CD1c-positive myeloid dendritic cell (primary cell): ENCODE measurements at regions not wholly inside any gene's neighbourhood (a gene's known extent, or its start where the extent isn't known, plus 50 kb on each side); places are given as distances from the start of the nearest gene placed in this dataset.
"Not testable (repeated sequence)": the region's sequence is repeated elsewhere in the genome, so short reads cannot be mapped to it uniquely, and the experiment has no call there.

Experiments used
- DNase-seq: peaks from one replicate; pipeline ENCODE4 v3.0.0-alpha.2; 2016; ENCODE audit errors: extremely low spot score

DNA sequence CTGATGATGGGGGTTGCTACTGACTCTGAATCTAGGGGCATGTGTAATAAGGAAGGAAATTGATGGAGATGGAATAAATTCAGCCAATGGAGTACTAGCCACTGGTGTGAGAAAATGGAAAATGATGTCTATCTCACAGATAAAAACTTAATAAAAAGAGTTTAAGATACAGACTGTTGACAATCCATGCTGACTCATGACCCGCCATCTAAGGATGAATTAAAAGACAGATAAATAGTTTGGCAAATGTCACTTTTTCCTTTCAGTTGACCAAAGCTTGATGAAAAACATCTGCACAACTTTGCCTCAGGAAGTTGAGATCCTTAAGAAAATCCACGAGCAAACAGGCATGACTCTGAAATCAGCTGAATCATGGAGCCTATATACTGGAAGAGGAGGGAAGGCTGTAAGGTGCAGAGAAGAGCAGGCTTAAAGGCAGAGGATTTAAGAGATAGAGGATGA, 82.6 kb upstream of the BMP5 start:
- DNase-seq = no peak

DNA sequence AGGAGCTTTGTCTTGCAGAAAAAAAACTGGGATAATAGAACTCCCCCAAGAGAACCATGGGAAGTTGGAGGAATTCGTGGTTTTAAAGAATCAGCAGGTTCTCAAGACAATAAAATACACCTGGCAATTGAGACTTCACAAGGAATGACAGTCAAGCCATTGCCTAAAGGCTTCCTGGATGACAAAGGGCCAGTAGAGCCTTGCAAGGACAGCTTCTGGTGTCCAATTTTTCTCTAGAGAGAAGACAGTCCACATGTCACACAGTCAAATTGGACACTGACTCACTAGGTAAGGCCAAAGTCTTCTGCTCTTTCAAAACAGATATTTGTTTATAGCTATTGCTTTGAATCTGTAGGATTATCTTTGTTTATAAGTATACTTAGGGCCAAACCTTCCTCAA, 80.3 kb upstream of the BMP5 start:
- no peak for DNase-seq

DNA sequence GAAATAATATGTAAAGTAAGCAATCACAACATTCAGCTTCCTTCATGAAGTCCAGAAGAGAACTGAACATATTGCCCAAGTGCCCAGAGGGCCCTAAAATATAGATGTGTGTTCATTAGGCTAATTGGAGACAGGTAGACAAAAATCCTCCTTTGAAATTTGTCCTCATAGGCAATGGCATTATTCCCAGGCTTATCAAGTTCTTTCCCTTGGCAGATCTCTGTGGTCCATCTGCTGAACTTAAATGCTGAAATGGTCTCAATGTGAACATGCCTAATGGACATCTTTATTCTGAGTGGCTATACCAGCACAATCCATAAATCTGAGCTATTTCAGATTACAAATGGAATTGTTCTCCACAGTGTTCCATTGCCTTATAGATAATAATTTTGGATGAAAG, 79.0 kb upstream of the BMP5 start:
- no peak for DNase-seq

DNA sequence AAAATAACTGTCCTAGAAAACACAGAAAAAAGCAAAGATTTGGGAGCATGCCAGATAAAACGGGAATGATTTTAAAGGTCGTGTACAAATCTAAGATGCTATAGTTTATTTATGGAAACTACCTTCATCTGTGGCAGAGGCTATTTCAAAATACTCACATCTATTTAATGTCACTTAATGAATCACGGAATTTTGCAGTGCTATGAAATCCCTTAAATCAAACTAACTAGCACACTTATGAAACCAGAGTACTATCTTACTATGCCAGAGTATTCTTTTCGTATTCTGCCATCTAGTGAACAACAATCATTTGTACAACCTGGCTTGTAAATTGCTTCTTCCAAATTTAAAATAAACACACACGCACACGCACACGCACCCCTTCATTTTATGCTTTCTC, 77.9 kb upstream of the BMP5 start:
- no peak for DNase-seq

DNA sequence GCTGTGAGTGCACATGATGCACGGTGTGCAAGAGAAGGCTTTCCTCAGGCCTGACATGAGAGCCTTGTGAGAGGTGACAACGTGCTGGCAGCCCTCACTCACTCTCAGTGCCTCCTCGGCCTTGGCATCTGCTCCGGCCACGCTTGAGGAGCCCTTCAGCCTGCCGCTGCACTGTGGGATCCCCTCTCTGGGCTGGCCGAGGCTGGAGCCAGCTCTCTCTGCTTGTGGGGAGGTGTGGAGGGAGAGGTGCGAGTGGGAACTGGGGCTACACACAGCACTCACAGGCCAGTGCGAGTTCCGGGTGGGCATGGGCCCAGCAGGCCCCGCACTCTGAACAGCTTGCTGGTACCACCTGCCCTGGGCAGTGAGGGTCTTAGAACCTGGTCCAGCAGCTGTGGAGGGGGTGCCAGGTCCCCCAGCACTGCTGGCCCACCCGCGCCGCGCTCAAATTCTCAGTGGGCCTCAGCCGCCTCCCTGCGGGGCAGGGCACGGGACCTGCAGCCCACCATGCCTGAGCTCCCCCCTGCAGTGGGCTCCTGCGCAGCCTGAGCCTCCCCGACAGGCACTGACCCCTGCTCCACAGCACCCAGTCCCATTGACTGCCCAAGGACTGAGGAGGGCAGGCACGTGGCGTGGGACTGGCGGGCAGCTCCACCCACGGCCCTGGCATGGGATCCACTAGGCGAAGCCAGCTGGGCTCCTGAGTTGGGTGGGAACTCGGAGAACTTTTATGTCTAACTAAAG, 74.9 kb upstream of the BMP5 start:
- DNase-seq = no peak

DNA sequence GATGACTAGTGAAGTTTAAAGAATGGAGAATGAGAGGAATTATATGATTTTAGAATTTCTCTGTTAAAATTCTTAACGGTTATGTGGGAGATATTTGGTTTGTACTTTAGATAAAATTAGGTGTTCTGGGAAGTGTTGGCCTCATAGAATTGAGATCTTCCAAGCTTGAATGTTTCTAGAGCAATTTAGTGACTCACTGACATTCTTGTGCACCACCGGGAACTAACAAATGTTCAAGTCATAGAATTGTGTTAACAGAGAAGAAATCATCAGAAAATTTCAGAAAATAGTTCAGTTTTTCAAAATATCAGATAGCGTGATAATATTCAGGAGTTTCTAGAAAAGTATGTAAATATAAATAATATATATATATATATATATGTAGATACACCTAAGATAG, 67.9 kb upstream of the BMP5 start:
- no peak for DNase-seq

DNA sequence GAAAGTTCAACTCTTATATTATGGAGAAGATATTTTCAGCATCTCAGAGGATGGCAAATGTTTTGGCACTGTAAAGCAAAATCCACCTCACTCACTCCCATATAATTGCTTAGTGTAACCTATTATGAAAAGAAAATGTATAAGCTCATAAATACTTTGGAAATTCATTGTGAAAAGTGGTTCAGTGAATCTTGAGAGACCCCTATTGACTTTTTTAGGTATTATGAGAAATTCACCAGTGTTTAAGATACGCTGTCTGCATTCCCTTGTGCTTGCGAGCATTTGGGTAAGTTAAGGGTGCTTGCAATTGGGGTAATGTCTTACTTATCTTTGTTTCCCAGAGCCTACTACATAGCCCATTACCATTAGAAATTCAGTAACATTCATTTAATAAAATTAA, 66.3 kb upstream of the BMP5 start:
- DNase-seq = no peak

DNA sequence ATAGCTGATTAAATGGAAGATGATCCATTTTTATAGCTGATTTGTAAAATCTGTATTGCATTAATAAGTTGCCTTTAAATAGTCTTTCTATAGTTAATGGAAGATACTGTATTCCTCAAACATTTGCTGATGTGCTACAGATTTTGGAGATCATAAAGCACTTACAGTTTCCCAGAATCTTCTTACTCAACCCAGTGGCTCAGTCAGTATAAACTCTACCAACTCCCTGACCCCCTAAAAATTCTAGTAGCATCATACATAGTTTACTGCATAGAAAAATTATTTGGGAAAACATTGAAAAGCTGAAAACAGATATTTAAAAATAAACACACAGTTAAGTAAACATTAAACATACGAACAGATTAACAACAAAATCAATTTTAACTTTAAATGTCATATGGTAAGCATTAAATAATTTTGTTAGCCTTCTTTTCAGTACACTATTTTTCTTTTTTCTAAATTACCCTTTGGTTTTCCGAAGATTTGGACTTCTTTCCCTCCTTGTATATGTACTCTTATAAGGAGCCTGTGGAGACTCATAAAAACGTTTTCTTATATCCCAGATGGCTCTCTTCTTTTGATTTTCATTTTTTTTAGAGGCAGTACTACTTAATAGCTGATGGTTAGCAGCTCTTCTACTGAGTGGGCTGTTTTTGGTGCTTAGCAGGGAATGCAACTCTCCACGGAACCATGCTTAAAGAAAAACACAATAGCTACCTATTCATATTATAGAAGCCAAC, 62.7 kb upstream of the BMP5 start:
- no peak for DNase-seq

DNA sequence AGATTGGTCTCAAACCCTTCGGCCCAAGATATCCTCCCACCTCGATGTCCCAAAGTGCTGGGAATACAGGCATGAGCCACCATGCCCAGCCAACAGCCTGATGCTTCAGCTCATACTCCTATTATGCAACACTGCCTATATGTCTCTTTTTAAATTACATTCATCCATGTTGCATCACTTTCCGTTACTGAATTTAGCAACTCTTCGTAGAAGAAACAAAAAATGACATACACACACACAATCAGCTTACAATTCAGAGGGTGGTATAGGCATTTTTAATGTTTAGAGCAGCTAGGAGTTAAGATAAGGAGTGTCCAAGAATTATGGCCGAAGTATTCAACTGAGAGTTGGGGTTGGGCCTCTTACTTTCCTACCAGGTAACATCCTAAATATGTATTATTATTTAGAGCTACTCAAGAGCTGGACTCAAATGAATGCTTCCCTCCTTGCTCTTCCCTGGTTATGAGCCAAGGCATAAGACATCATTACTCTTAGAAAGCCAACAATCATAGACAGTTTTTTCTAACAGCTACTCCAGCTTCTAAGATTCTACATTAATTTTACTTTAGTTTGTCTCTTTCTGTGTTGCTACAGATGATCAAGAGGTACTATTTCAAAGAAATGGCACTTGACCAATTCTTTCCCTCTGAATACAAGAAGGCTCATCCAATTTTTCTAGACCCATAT, 62.0 kb upstream of the BMP5 start:
- no peak for DNase-seq

DNA sequence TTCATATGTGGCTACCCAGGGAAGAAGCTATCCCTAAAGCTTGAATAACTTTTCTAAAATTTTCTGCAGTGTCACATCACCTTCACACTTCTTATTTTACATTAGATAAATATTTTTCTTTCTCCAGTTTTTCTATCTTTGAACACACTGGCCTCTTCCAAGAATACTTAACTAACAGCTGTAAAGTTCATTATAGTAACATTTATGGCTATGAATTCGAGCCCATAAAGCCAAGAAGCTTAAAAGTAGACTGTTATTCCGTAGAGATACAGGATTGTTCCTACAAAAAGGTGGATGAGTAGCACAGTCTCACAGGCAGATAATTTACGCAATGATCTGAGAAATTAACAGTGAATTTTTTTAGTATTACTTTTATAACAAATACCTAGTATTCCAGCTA, 55.7 kb upstream of the BMP5 start:
- DNase-seq = no peak

DNA sequence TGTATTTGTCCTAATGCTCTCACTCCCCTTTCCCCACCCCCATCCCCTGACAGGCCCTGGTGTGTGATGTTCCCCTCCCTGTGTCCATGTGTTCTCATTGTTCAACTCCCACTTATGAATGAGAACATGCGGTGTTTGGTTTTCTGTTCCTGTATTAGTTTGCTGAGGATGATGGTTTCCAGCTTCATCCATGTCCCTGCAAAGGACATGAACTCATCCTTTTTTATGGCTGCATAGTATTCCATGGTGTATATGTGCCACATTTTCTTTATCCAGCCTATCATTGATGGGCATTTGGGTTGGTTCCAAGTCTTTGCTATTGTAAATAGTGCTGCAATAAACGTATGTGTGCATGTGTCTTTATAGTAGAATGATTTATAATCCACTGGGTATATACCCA, 52.3 kb upstream of the BMP5 start:
- DNase-seq = not testable (repeated sequence)

DNA sequence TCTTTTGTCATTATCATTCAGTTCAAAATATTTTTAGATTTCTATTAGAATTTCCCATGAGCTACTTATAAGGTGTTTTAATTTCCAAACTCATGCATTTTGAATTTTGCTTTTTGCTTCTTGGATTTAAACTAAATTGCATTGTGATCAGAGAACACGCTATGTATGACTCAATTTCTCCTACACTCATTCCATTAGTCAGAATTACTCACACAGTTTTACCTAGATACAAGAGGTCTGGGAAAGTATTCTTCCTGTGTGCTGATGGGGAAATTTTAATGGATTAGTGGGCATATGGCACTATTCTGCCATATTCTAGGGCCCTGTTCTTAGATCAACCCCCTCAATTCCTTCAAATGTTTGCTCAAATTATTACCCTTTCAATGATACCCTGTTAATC, 49.9 kb upstream of the BMP5 start:
- no peak for DNase-seq
